ENCODE measurements at regions not wholly inside any gene's neighbourhood (a gene's known extent, or its start where the extent isn't known, plus 50 kb on each side); places are given as distances from the start of the nearest gene placed in this dataset.
"Not testable (repeated sequence)": the region's sequence is repeated elsewhere in the genome, so short reads cannot be mapped to it uniquely, and the experiment has no call there.

GRCh38 chr2:128663371-128664050 is 344.8 kb upstream of the HS6ST1 start:
- Mint-ChIP-seq H3K27me3 (peaks cover 17% of the 10 kb centered on the region), H3K4me3 (no peak overlapping the region), H3K9me3 (ENCODE audit: low read depth) (no peaks in the 10 kb centered on the region), H3K36me3 (no peaks in the 10 kb centered on the region), H3K27ac (no peak overlapping the region), H3K4me1 (no peaks in the 10 kb centered on the region)
- ATAC-seq (no peak), DNase-seq (no peak)
- CTCF ChIA-PET = no interaction called here

- no peaks in the 10 kb centered on the region for H3K4me1 Mint-ChIP-seq
These were observed 345.9 kb upstream of the HS6ST1 start for GRCh38 chr2:128664499-128664971.

GRCh38 chr2:128665113-128665512 is 346.4 kb upstream of the HS6ST1 start:
- H3K9me3 Mint-ChIP-seq (ENCODE audit: low read depth) = no peaks in the 10 kb centered on the region
- H3K4me1 Mint-ChIP-seq = no peaks in the 10 kb centered on the region
- H3K27me3 Mint-ChIP-seq = peaks cover 12% of the 10 kb centered on the region
- ATAC-seq = no peak
- no peaks in the 10 kb centered on the region for H3K36me3 Mint-ChIP-seq
- no peak overlapping the region for H3K4me3 Mint-ChIP-seq
- CTCF ChIA-PET = no interaction called here
- H3K27ac Mint-ChIP-seq = no peak overlapping the region
- DNase-seq = no peak

More at GRCh38 chr2:128664499-128664971, 345.9 kb upstream of the HS6ST1 start:
- no peak for DNase-seq
- H3K36me3 Mint-ChIP-seq = no peaks in the 10 kb centered on the region
- H3K27ac Mint-ChIP-seq = no peak overlapping the region
- H3K9me3 Mint-ChIP-seq (ENCODE audit: low read depth) = no peaks in the 10 kb centered on the region
- no peak overlapping the region for H3K4me3 Mint-ChIP-seq
- peaks cover 12% of the 10 kb centered on the region for H3K27me3 Mint-ChIP-seq
- ATAC-seq = no peak
- CTCF ChIA-PET = no interaction called here

- no peak overlapping the region for H3K4me3 Mint-ChIP-seq
- CTCF ChIA-PET = no interaction called here
- H3K4me1 Mint-ChIP-seq = no peaks in the 10 kb centered on the region
These were observed 347.9 kb upstream of the HS6ST1 start for GRCh38 chr2:128666596-128666995.

GRCh38 chr2:128667391-128667790 is 348.7 kb upstream of the HS6ST1 start:
- Mint-ChIP-seq H3K4me1 (no peaks in the 10 kb centered on the region), H3K36me3 (no peaks in the 10 kb centered on the region), H3K27me3 (peaks cover 3% of the 10 kb centered on the region), H3K9me3 (ENCODE audit: low read depth) (no peaks in the 10 kb centered on the region), H3K27ac (no peak overlapping the region), H3K4me3 (no peak overlapping the region)
- ATAC-seq (no peak), DNase-seq (no peak)
- CTCF ChIA-PET = no interaction called here

More at GRCh38 chr2:128666596-128666995, 347.9 kb upstream of the HS6ST1 start:
- H3K27ac Mint-ChIP-seq = no peak overlapping the region
- ATAC-seq (no peak), DNase-seq (no peak)
- no peaks in the 10 kb centered on the region for H3K36me3 Mint-ChIP-seq
- H3K27me3 Mint-ChIP-seq = peaks cover 3% of the 10 kb centered on the region
- no peaks in the 10 kb centered on the region for H3K9me3 Mint-ChIP-seq (ENCODE audit: low read depth)

- CTCF ChIA-PET = no interaction called here
- no peak for DNase-seq
- no peaks in the 10 kb centered on the region for H3K4me1 Mint-ChIP-seq
- ATAC-seq = no peak
- H3K27ac Mint-ChIP-seq = no peak overlapping the region
- no peaks in the 10 kb centered on the region for H3K36me3 Mint-ChIP-seq
- H3K9me3 Mint-ChIP-seq (ENCODE audit: low read depth) = no peaks in the 10 kb centered on the region
- H3K27me3 Mint-ChIP-seq = peaks cover 13% of the 10 kb centered on the region
- H3K4me3 Mint-ChIP-seq = no peak overlapping the region
These were observed 350.3 kb upstream of the HS6ST1 start for GRCh38 chr2:128668946-128669345.

GRCh38 chr2:128670066-128670465 is 351.4 kb upstream of the HS6ST1 start:
- Mint-ChIP-seq H3K4me3 (no peak overlapping the region), H3K9me3 (ENCODE audit: low read depth) (no peaks in the 10 kb centered on the region), H3K27me3 (peaks cover 15% of the 10 kb centered on the region), H3K27ac (no peak overlapping the region), H3K4me1 (no peaks in the 10 kb centered on the region), H3K36me3 (no peaks in the 10 kb centered on the region)
- ATAC-seq (no peak), DNase-seq (no peak)
- CTCF ChIA-PET = no interaction called here

- H3K27ac Mint-ChIP-seq; CTCF ChIA-PET; H3K36me3 Mint-ChIP-seq; H3K4me1 Mint-ChIP-seq; ATAC-seq; H3K9me3 Mint-ChIP-seq (ENCODE audit: low read depth); DNase-seq; H3K4me3 Mint-ChIP-seq: not testable (repeated sequence)
- peaks cover 17% of the 10 kb centered on the region for H3K27me3 Mint-ChIP-seq
These were observed 353.5 kb upstream of the HS6ST1 start for GRCh38 chr2:128671981-128672757.

- not testable (repeated sequence) for DNase-seq
These were observed 361.0 kb upstream of the HS6ST1 start for GRCh38 chr2:128679680-128680079.

GRCh38 chr2:128681507-128681906 is 362.8 kb upstream of the HS6ST1 start:
- Mint-ChIP-seq H3K4me1 (peaks cover 8% of the 10 kb centered on the region), H3K9me3 (ENCODE audit: low read depth) (no peaks in the 10 kb centered on the region), H3K27me3 (no peaks in the 10 kb centered on the region), H3K4me3 (no peak overlapping the region), H3K36me3 (no peaks in the 10 kb centered on the region), H3K27ac (no peak overlapping the region)
- CTCF ChIA-PET = no interaction called here
- DNase-seq (no peak), ATAC-seq (no peak)

More at GRCh38 chr2:128679680-128680079, 361.0 kb upstream of the HS6ST1 start:
- H3K36me3 Mint-ChIP-seq; H3K27ac Mint-ChIP-seq; H3K27me3 Mint-ChIP-seq; CTCF ChIA-PET; ATAC-seq; H3K9me3 Mint-ChIP-seq (ENCODE audit: low read depth); H3K4me1 Mint-ChIP-seq; H3K4me3 Mint-ChIP-seq: not testable (repeated sequence)

GRCh38 chr2:128682266-128682665 is 363.6 kb upstream of the HS6ST1 start:
- H3K27ac Mint-ChIP-seq = no peak overlapping the region
- CTCF ChIA-PET = no interaction called here
- peaks cover 13% of the 10 kb centered on the region for H3K4me1 Mint-ChIP-seq
- no peaks in the 10 kb centered on the region for H3K36me3 Mint-ChIP-seq
- H3K9me3 Mint-ChIP-seq (ENCODE audit: low read depth) = no peaks in the 10 kb centered on the region
- no peak overlapping the region for H3K4me3 Mint-ChIP-seq
- no peaks in the 10 kb centered on the region for H3K27me3 Mint-ChIP-seq
- ATAC-seq (no peak), DNase-seq (no peak)

GRCh38 chr2:128682729-128683284 is 364.1 kb upstream of the HS6ST1 start:
- DNase-seq (no peak), ATAC-seq (no peak)
- peaks cover 15% of the 10 kb centered on the region for H3K4me1 Mint-ChIP-seq
- CTCF ChIA-PET = no interaction called here
- no peak overlapping the region for H3K27ac Mint-ChIP-seq
- H3K4me3 Mint-ChIP-seq = no peak overlapping the region
- H3K27me3 Mint-ChIP-seq = no peaks in the 10 kb centered on the region
- no peaks in the 10 kb centered on the region for H3K36me3 Mint-ChIP-seq
- no peaks in the 10 kb centered on the region for H3K9me3 Mint-ChIP-seq (ENCODE audit: low read depth)

GRCh38 chr2:128684523-128684922 is 365.9 kb upstream of the HS6ST1 start:
- DNase-seq (no peak), ATAC-seq (no peak)
- Mint-ChIP-seq H3K36me3 (no peaks in the 10 kb centered on the region), H3K4me1 (peaks cover 15% of the 10 kb centered on the region), H3K27me3 (no peaks in the 10 kb centered on the region), H3K4me3 (no peak overlapping the region), H3K27ac (no peak overlapping the region), H3K9me3 (ENCODE audit: low read depth) (no peaks in the 10 kb centered on the region)
- CTCF ChIA-PET = no interaction called here

Data from activated CD8-positive, alpha-beta memory T cell treated with anti-CD3 and anti-CD28 coated beads, Interleukin-2, amount 10 ng/mL, durations not matched to agents 7 days and 5 days (primary cell).